H9 (cell line): ENCODE measurements at regions not wholly inside any gene's neighbourhood (a gene's known extent, or its start where the extent isn't known, plus 50 kb on each side); places are given as distances from the start of the nearest gene placed in this dataset.

Experiments used
- DNase-seq: peaks from one replicate; pipeline ENCODE4 v3.0.0-alpha.2; 2017
- H2AFZ ChIP-seq: one replicate; pipeline ENCODE4 v1.6.1; 2013; ENCODE audit warnings: mild to moderate bottlenecking, low read length, control low read depth, moderate library complexity
- H2AK5ac ChIP-seq: 2 replicates; pipeline ENCODE4 v1.6.1; 2013; ENCODE audit warnings: low read length, control low read depth, mixed read lengths; ENCODE audit not compliant: insufficient read length
- H2BK120ac ChIP-seq: one replicate; pipeline ENCODE4 v1.6.1; 2013; ENCODE audit warnings: low read depth, mild to moderate bottlenecking, low read length, control low read depth, inconsistent platforms; ENCODE audit not compliant: poor library complexity, severe bottlenecking
- H2BK12ac ChIP-seq: 2 replicates; pipeline ENCODE4 v1.6.1; 2013; ENCODE audit warnings: low read length, control low read depth, mixed read lengths, low read depth; ENCODE audit not compliant: insufficient read length
- H2BK15ac ChIP-seq: 2 replicates; pipeline ENCODE4 v1.6.1; 2013; ENCODE audit warnings: low read depth, low read length, control low read depth
- H2BK20ac ChIP-seq: one replicate; pipeline ENCODE4 v1.6.1; 2013; ENCODE audit warnings: low read depth, mild to moderate bottlenecking, low read length, control low read depth, inconsistent platforms; ENCODE audit not compliant: poor library complexity, severe bottlenecking
- H2BK5ac ChIP-seq: 2 replicates; pipeline ENCODE4 v1.6.1; 2013; ENCODE audit warnings: low read length, control low read depth, mixed read lengths; ENCODE audit not compliant: insufficient read length
- H3K14ac ChIP-seq: 2 replicates; pipeline ENCODE4 v1.6.1; 2013; ENCODE audit warnings: low read length, control low read depth; ENCODE audit not compliant: insufficient read depth
- H3K18ac ChIP-seq: 2 replicates; pipeline ENCODE4 v1.6.1; 2013; ENCODE audit warnings: low read depth, mild to moderate bottlenecking, mixed read lengths, low read length, control low read depth; ENCODE audit not compliant: insufficient read length
- H3K23ac ChIP-seq: 2 replicates; pipeline ENCODE4 v1.6.1; 2013; ENCODE audit warnings: low read length, control low read depth, mixed read lengths, low read depth; ENCODE audit not compliant: insufficient read length
- H3K23me2 ChIP-seq: 2 replicates; pipeline ENCODE4 v1.6.1; 2013; ENCODE audit warnings: low read depth, mild to moderate bottlenecking, mixed read lengths, low read length, control low read depth; ENCODE audit not compliant: insufficient read length, poor library complexity, severe bottlenecking
- H3K27ac ChIP-seq: 2 replicates; pipeline ENCODE4 v1.5.1; 2013; ENCODE audit warnings: low read length, control low read depth, mixed read lengths, low read depth; ENCODE audit not compliant: insufficient read length
- H3K27me3 ChIP-seq: 2 replicates; pipeline ENCODE4 v1.6.1; 2013; ENCODE audit warnings: low read length, control low read depth, inconsistent platforms; ENCODE audit not compliant: insufficient read depth
- H3K4ac ChIP-seq: 2 replicates; pipeline ENCODE4 v1.6.1; 2013; ENCODE audit warnings: low read depth, mild to moderate bottlenecking, control low read depth, inconsistent platforms, low read length, moderate library complexity
- H3K4me1 ChIP-seq: 2 replicates; pipeline ENCODE4 v1.6.1; 2013; ENCODE audit warnings: low read length, control low read depth, inconsistent platforms; ENCODE audit not compliant: insufficient read depth
- H3K4me2 ChIP-seq: 2 replicates; pipeline ENCODE4 v1.6.1; 2013; ENCODE audit warnings: low read length, control low read depth, mixed read lengths; ENCODE audit not compliant: insufficient read length, insufficient read depth
- H3K56ac ChIP-seq: 2 replicates; pipeline ENCODE4 v1.6.1; 2013; ENCODE audit warnings: low read depth, mild to moderate bottlenecking, mixed read lengths, low read length, control low read depth; ENCODE audit not compliant: insufficient read length
- H3K79me1 ChIP-seq: 2 replicates; pipeline ENCODE4 v1.6.1; 2013; ENCODE audit warnings: low read depth, mild to moderate bottlenecking, moderate library complexity, low read length, control low read depth, inconsistent platforms; ENCODE audit not compliant: insufficient read depth, poor library complexity, severe bottlenecking
- H3K79me2 ChIP-seq: 2 replicates; pipeline ENCODE4 v1.6.1; 2013; ENCODE audit warnings: low read length, control low read depth, inconsistent platforms; ENCODE audit not compliant: insufficient read depth
- H3K9ac ChIP-seq: 2 replicates; pipeline ENCODE4 v1.6.1; 2013; ENCODE audit warnings: low read length, control low read depth, mixed read lengths; ENCODE audit not compliant: insufficient read length; ENCODE audit errors: extremely low read depth
- H3K9me3 ChIP-seq: one replicate; pipeline ENCODE4 v1.6.1; 2013; ENCODE audit warnings: low read depth, low read length, inconsistent platforms; ENCODE audit not compliant: control insufficient read depth
- H3T11ph ChIP-seq: one replicate; pipeline ENCODE4 v1.6.1; 2013; ENCODE audit warnings: mild to moderate bottlenecking, low read length, control low read depth, inconsistent platforms
- H4K20me1 ChIP-seq: one replicate; pipeline ENCODE4 v1.6.1; 2013; ENCODE audit not compliant: control insufficient read depth, insufficient read length, insufficient read depth
- H4K5ac ChIP-seq: 2 replicates; pipeline ENCODE4 v1.6.1; 2013; ENCODE audit warnings: low read depth, mild to moderate bottlenecking, mixed read lengths, low read length, control low read depth; ENCODE audit not compliant: insufficient read length
- H4K8ac ChIP-seq: replicated peaks from 2 replicates; pipeline ENCODE4 v1.6.1; 2013; ENCODE audit warnings: low read length, control low read depth, mixed read lengths, low read depth; ENCODE audit not compliant: insufficient read length
- H4K91ac ChIP-seq: 2 replicates; pipeline ENCODE4 v1.6.1; 2013; ENCODE audit warnings: low read depth, mild to moderate bottlenecking, moderate library complexity, mixed read lengths, low read length, control low read depth; ENCODE audit not compliant: insufficient read length
- H3K27ac Mint-ChIP-seq, 3 experiments: 2 replicates in 2 of 3; 3 replicates in 1 of 3; pipeline ENCODE4 v1.8.0; 2020 to 2021; ENCODE audit warnings: mixed read lengths in 3 of 3, mild to moderate bottlenecking in 1 of 3, moderate library complexity in 1 of 3
- H3K27me3 Mint-ChIP-seq: 2 replicates; pipeline ENCODE4 v1.8.0; 2021; ENCODE audit warnings: low read depth, mild to moderate bottlenecking, moderate library complexity, mixed read lengths
- H3K36me3 Mint-ChIP-seq, 3 experiments: 2 replicates in 2 of 3; 3 replicates in 1 of 3; pipeline ENCODE4 v1.8.0; 2020 to 2021; ENCODE audit warnings: low read depth in 3 of 3, mixed read lengths in 3 of 3; ENCODE audit not compliant: insufficient read depth in 1 of 3
- H3K4me1 Mint-ChIP-seq, 2 experiments: 2 replicates each; pipeline ENCODE4 v1.8.0; 2020; ENCODE audit warnings: mixed read lengths in 2 of 2
- H3K4me3 Mint-ChIP-seq, 2 experiments: 2 replicates in 1 of 2; 3 replicates in 1 of 2; pipeline ENCODE4 v1.8.0; 2020 to 2021; ENCODE audit warnings: mild to moderate bottlenecking in 2 of 2, mixed read lengths in 2 of 2, moderate library complexity in 1 of 2
- H3K9me3 Mint-ChIP-seq, 2 experiments: 2 replicates in 1 of 2; 3 replicates in 1 of 2; pipeline ENCODE4 v1.8.0; 2020; ENCODE audit warnings: mild to moderate bottlenecking in 2 of 2, mixed read lengths in 2 of 2, moderate library complexity in 1 of 2
- CTCF ChIP-seq: fragments of 200-600 bp; sonication (generic); conservative IDR thresholded peaks from 3 replicates; pipeline ENCODE4 v1.8.0; 2021; ENCODE audit warnings: antibody characterized with exemption, mild to moderate bottlenecking

- no peaks in the 10 kb centered on the region for H3K79me1 ChIP-seq
- no peak overlapping the region for H2BK20ac ChIP-seq
- no peaks in the 10 kb centered on the region for H3K27me3 ChIP-seq
- Mint-ChIP-seq H3K27me3 (no peaks in the 10 kb centered on the region), H3K9me3 (peaks cover 0 to 4% of the 10 kb centered on the region in 2 experiments; a peak in 1 of 5 replicates), H3K27ac (no peak overlapping the region), H3K36me3 (no peaks in the 10 kb centered on the region), H3K4me3 (no peak overlapping the region), H3K4me1 (no peaks in the 10 kb centered on the region)
- TF ChIP-seq CTCF, result no peak
- no peak overlapping the region for H2AK5ac ChIP-seq
- H2BK120ac ChIP-seq, result no peak overlapping the region
- no peak overlapping the region for H2BK15ac ChIP-seq
- no peak overlapping the region for H3K4ac ChIP-seq
- H3T11ph ChIP-seq, result no peak overlapping the region
- H3K9me3 ChIP-seq, result no peaks in the 10 kb centered on the region
- H3K14ac ChIP-seq, result no peak overlapping the region
- H3K9ac ChIP-seq, result no peak overlapping the region
- no peak overlapping the region for H3K23ac ChIP-seq
- no peak for DNase-seq
- H3K56ac ChIP-seq, result no peak overlapping the region
- no peaks in the 10 kb centered on the region for H3K4me1 ChIP-seq
- H3K18ac ChIP-seq, result no peak overlapping the region
- no peaks in the 10 kb centered on the region for H3K23me2 ChIP-seq
- no peak overlapping the region for H3K4me2 ChIP-seq
- no peak overlapping the region for H3K27ac ChIP-seq
- no peaks in the 10 kb centered on the region for H4K20me1 ChIP-seq
- no peak overlapping the region for H2AFZ ChIP-seq
- no peak overlapping the region for H4K91ac ChIP-seq
- H4K5ac ChIP-seq, result no peak overlapping the region
- H2BK12ac ChIP-seq, result no peak overlapping the region
- H2BK5ac ChIP-seq, result no peak overlapping the region
- H3K79me2 ChIP-seq, result no peaks in the 10 kb centered on the region
- no peak overlapping the region for H4K8ac ChIP-seq
Measured at GRCh38 chr18:34061226-34061625, 163.5 kb downstream of the NOL4 start.
